ENCODE measurements at regions not wholly inside any gene's neighbourhood (a gene's known extent, or its start where the extent isn't known, plus 50 kb on each side); places are given as distances from the start of the nearest gene placed in this dataset.
"Not testable (repeated sequence)": the region's sequence is repeated elsewhere in the genome, so short reads cannot be mapped to it uniquely, and the experiment has no call there.

DNA sequence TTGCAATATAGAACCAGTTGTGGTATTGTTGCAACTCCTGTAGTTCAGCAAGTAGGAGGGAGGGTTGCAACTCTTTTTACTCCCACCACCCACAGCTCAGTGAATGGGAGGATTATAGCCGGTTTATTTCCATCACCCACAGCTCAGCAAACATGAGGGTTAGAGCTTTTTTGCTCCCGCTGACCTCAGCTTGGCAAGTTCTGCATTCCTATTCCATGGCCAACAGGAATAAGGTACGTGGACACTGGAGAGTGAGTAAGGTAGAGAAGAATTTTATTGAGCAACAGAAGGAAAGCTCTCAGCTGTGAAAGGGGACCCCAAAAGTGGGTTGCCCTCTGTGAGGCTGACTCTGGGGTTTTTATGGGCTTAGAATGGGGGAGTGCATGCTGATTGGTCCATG, 167.1 kb upstream of the SMIM30 start:
- no peak for DNase-seq (ENCODE audit: low spot score)
- in situ Hi-C loops (cut with MboI; ENCODE audit: low sequenced_read_pairs, unreplicated experiment), result no loop called here
- TF ChIP-seq, protein P1, sequence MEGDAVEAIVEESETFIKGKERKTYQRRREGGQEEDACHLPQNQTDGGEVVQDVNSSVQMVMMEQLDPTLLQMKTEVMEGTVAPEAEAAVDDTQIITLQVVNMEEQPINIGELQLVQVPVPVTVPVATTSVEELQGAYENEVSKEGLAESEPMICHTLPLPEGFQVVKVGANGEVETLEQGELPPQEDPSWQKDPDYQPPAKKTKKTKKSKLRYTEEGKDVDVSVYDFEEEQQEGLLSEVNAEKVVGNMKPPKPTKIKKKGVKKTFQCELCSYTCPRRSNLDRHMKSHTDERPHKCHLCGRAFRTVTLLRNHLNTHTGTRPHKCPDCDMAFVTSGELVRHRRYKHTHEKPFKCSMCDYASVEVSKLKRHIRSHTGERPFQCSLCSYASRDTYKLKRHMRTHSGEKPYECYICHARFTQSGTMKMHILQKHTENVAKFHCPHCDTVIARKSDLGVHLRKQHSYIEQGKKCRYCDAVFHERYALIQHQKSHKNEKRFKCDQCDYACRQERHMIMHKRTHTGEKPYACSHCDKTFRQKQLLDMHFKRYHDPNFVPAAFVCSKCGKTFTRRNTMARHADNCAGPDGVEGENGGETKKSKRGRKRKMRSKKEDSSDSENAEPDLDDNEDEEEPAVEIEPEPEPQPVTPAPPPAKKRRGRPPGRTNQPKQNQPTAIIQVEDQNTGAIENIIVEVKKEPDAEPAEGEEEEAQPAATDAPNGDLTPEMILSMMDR (IDR thresholded peaks at IDR 0.05; ENCODE audit: borderline replicate concordance, control extremely low read depth, extremely low read depth, insufficient read depth, missing control alignments), result no peak

DNA sequence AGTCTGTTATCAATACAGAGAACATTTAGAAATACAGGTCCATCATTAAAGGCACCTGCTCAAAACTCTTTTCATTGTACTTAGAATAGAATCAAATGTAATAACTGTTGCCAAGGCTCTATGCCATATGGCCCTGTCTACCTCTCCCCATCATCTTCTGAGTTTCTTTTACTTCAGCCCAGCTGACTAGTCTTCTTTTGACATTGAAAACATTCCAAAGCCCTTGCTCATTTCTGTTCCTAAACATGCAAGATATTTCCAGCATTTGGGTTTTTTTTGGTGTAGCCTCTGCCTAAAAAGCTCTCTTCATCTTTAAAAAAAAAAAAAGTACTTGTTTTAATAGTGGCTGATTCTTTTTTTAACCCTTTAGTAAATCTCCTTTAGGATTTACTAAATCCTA, 165.5 kb upstream of the SMIM30 start:
- in situ Hi-C loops (cut with MboI; ENCODE audit: low sequenced_read_pairs, unreplicated experiment), result no loop called here
- TF ChIP-seq, protein P1 (IDR thresholded peaks at IDR 0.05; ENCODE audit: borderline replicate concordance, control extremely low read depth, extremely low read depth, insufficient read depth, missing control alignments), result no peak
- DNase-seq (ENCODE audit: low spot score), result no peak

DNA sequence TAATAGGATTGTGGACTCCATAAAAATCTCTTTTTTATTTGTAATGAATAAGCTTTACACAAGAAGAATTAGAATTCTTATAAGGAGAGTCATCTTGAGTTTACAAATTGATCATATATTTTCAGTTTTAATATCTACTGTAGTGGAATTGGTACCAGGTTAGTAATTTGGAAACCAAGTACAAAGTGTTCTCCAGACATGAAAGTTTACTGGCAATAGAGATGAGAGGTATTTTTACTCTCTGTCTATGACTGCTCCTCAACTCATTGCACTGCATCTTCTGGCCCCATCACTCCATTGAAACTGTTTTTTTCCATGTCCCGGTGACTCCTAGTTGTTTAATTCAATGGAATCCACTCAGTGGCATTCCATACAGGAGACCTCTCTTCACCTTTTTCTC, 164.5 kb upstream of the SMIM30 start:
- in situ Hi-C loops (cut with MboI; ENCODE audit: low sequenced_read_pairs, unreplicated experiment), result no loop called here
- DNase-seq (ENCODE audit: low spot score), result no peak
- TF ChIP-seq, protein P1 (IDR thresholded peaks at IDR 0.05; ENCODE audit: borderline replicate concordance, control extremely low read depth, extremely low read depth, insufficient read depth, missing control alignments), result no peak

DNA sequence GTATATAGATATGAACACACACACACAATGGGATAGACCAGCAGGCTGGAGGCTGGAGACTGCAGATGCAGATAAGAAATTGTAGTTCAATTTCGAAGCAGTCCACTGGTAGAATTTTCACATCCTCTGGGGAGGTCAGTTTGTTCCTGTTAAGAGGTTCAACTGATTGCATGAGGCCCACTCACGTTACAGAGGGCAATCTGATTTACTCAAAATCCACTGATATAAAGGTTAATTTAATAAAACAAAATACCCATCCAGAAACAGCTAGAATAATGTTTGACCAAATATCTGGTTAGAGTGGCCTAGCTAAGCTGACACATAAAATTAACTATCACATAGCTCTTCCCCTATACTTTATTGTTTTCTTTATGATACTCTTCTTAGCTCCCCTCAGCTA, 162.9 kb upstream of the SMIM30 start:
- TF ChIP-seq, protein P1 (IDR thresholded peaks at IDR 0.05; ENCODE audit: borderline replicate concordance, control extremely low read depth, extremely low read depth, insufficient read depth, missing control alignments), result no peak
- no peak for DNase-seq (ENCODE audit: low spot score)
- in situ Hi-C loops (cut with MboI; ENCODE audit: low sequenced_read_pairs, unreplicated experiment), result no loop called here

DNA sequence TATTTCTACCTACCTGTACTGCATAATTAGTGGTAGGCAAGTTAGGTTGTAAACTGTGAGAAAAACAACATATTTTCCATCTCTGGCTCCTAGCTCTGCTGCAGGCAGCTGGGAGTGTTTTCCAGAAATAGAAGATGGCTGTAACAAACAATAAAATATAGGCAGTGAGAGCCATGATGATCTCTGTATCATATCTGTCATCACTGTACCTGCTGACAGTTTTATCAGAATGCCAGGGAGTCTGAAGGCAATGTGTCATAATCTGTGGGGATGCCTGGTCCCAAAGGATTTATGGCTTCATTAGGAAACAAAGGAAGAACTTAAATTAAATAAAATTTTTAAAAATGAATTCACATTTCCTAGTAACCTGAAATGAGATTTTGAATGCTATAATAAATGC, 160.9 kb upstream of the SMIM30 start:
- DNase-seq (ENCODE audit: low spot score), result no peak
- TF ChIP-seq, protein P1 (IDR thresholded peaks at IDR 0.05; ENCODE audit: borderline replicate concordance, control extremely low read depth, extremely low read depth, insufficient read depth, missing control alignments), result no peak
- in situ Hi-C loops (cut with MboI; ENCODE audit: low sequenced_read_pairs, unreplicated experiment), result no loop called here

DNA sequence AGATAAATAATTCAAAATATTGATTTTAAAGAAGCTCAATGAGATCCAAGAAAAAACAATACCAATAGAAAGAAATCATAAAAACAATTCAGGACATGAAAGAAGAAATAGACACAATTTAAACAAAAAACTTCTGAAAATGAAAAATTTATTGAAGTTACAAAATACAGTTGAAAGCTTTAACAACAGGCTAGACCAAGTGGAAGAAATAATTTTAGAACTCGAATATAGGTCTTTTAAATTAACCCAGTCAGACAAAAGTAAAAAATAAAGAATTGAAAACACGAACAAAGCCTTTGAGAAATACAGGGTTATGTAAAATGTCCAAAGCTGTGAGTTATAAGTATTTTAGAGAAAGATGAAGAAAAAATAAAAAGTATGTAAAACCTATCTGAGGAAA, 152.4 kb upstream of the SMIM30 start:
- TF ChIP-seq, protein P1 (IDR thresholded peaks at IDR 0.05; ENCODE audit: borderline replicate concordance, control extremely low read depth, extremely low read depth, insufficient read depth, missing control alignments), result no peak
- in situ Hi-C loops (cut with MboI; ENCODE audit: low sequenced_read_pairs, unreplicated experiment), result no loop called here
- DNase-seq (ENCODE audit: low spot score), result no peak

DNA sequence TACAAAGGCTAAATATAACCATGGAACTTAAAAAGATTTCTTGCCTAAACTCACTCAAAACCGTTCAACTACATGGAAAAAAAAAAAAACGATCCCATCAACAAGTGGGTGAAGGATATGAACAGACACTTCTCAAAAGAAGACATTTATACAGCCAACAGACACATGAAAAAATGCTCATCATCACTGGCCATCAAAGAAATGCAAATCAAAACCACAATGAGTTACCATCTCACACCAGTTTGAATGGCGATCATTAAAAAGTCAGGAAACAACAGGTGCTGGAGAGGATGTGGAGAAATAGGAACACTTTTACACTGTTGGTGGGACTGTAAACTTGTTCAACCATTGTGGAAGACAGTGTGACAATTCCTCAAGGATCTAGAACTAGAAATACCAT, 151.2 kb upstream of the SMIM30 start:
- DNase-seq (ENCODE audit: low spot score); in situ Hi-C loops (cut with MboI; ENCODE audit: low sequenced_read_pairs, unreplicated experiment): not testable (repeated sequence)

All from GM13976 (cell line).